ENCODE measurements at regions not wholly inside any gene's neighbourhood (a gene's known extent, or its start where the extent isn't known, plus 50 kb on each side); places are given as distances from the start of the nearest gene placed in this dataset.

DNA sequence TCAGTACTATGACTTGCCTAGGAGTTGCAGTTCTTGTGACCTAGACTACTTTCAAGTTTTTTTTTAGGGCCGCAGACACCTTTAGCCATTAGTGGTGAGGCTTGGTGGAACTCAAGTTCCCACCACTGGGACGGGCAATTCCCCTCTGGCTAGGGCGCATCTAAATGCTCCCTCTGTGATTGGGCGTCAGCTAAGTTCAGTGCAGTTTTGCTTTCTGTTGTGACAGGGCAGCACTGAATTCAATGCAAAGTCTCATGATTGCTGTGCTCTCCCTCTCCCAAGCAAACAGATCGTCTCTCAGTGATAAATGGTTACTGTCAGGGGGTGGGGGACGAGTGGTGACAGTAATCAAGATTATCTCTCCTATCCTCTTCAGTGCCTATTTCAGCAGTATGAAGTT lies 52.7 kb upstream of the FRMPD3 start:
- TF ChIP-seq, protein P1, sequence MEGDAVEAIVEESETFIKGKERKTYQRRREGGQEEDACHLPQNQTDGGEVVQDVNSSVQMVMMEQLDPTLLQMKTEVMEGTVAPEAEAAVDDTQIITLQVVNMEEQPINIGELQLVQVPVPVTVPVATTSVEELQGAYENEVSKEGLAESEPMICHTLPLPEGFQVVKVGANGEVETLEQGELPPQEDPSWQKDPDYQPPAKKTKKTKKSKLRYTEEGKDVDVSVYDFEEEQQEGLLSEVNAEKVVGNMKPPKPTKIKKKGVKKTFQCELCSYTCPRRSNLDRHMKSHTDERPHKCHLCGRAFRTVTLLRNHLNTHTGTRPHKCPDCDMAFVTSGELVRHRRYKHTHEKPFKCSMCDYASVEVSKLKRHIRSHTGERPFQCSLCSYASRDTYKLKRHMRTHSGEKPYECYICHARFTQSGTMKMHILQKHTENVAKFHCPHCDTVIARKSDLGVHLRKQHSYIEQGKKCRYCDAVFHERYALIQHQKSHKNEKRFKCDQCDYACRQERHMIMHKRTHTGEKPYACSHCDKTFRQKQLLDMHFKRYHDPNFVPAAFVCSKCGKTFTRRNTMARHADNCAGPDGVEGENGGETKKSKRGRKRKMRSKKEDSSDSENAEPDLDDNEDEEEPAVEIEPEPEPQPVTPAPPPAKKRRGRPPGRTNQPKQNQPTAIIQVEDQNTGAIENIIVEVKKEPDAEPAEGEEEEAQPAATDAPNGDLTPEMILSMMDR (IDR thresholded peaks at IDR 0.05; ENCODE audit: low read length), result no peak
- TF ChIP-seq EZH2 (optimal IDR thresholded peaks at IDR 0.05; ENCODE audit: low read depth, low read length) (no peak), EZH2phosphoT487 (IDR thresholded peaks at IDR 0.05; ENCODE audit: low read length) (no peak)
